ENCODE measurements at regions not wholly inside any gene's neighbourhood (a gene's known extent, or its start where the extent isn't known, plus 50 kb on each side); places are given as distances from the start of the nearest gene placed in this dataset.

DNA sequence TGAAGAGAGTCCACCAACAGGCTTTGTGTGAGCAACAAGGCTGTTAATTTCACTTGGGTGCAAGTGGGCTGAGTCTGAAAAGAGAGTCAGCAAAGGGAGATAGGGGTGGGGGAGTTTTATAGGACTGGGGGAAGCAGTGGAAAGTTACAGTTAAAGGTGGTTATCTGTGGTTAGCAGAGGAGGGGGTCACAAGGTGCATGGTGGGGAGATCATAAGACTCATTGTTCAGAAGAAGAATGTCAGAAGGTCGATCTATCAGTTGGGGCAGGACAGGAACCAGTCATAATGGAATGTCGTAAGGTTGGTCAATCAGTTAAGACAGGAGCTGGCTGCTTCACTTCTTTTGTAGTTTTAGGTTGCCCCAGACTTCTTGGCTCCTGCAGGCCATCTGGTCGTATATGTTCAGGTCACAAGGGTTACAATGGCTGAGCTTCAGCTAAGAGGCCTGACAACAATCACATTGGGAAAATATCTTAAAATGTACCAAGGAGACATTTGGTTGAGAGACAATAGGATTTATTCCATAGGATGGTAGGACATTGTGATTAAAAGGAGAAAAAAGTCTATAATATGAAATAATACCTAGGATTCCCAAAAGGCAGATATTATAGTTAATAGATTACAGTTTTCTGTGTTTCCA, 356.4 kb downstream of the ANKRD7 start:
- DNase-seq: no peak

DNA sequence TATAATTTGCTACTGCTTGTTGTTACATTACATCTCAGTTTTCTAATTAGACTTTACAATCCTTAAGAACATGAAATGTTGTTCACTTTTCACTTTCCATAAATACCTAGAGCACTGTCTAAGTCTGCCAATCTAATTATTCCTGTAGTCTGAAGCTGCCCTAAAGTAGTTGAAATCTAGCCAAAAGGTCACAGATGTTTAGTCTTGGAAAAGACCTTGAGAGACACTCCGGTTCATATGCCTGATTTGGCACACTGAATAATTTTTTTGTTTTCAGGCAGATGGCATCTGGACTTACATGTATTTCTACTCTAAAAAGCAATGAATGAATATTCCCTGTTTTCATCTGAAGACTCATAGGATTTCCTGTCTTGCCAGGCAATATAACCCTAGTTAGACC, 359.1 kb downstream of the ANKRD7 start:
- no peak for DNase-seq

DNA sequence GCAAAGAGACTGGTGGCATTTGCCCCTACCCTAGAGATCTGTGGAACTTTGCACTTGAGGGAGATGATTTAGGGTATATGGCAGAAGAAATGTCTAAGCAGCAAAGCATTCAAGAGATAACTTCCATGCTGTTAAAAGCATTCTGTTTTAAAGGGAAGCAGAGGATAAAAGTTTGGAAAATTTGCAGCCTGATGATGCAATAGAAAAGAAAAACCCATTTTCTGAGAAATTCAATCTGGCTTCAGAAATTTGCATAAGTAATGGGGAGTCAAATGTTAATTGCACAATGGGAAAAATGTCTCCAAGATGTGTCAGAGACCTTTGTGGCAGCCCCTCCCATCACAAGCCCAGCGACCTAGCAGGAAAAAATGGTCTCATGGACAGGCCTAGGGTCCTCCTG, 361.7 kb downstream of the ANKRD7 start:
- DNase-seq: no peak

- no peak for DNase-seq
Observed at GRCh38 chr7:118590107-118590506, 365.6 kb downstream of the ANKRD7 start.

DNA sequence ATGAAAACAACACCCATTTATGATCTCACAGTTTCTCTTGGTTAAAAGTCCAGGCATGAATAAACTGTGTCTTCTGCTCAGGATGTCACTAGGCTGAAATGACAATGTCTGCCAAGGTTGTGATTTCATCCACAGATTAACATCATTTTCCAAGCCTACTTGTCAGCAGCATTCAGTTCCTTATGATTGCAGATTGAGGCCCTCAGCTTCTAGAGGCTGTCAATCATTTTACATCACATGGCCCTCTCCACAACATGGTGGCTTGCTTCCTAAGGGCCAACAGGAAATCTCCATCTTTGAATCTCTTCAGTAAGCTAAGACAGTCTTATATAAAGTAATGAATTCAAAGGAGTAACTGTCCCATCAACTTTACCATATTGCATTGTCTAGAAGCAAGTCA, 377.6 kb downstream of the ANKRD7 start:
- DNase-seq: no peak

GRCh38 chr7:118606602-118607001, 382.1 kb downstream of the ANKRD7 start:
- no peak for DNase-seq

DNA sequence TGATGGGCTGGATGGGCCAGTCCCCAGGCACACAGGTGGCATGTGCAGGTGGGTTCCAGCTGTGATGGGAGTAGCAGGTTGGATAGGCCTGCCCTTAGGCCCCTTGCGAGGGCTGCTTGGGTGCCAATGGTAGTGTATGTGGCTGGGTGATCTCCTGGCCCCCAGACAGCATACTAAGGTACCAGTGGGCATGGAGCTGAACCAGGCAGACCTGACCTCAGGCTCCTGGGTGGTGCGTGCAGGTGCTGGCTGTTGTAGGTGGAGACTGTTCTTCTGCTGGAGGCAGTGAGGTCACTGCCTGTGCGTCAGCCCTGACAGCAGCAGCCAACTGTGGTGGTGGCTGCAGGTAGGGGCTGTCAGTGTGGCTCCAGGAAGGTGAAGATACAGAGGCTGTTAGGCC, 384.7 kb downstream of the ANKRD7 start:
- no peak for DNase-seq

DNA sequence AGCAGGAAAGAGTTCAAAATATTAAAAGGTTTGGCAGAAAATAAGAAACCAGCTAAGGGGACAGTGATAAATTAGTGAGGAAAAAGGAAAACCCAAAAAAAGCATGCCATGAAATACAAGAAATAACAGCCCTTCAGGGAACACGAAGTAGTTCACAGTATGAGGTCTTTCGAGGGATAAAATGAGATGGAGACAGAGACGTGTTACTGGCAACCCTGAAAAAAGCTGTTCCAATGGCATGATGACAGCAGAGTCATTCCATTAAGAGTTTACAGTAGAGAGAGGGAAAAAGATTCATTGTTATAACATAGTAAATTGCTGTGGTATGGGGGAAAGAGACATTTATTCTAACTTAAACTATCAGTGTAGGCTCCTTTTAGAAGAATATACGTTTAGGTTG, 391.2 kb downstream of the ANKRD7 start:
- no peak for DNase-seq

DNA sequence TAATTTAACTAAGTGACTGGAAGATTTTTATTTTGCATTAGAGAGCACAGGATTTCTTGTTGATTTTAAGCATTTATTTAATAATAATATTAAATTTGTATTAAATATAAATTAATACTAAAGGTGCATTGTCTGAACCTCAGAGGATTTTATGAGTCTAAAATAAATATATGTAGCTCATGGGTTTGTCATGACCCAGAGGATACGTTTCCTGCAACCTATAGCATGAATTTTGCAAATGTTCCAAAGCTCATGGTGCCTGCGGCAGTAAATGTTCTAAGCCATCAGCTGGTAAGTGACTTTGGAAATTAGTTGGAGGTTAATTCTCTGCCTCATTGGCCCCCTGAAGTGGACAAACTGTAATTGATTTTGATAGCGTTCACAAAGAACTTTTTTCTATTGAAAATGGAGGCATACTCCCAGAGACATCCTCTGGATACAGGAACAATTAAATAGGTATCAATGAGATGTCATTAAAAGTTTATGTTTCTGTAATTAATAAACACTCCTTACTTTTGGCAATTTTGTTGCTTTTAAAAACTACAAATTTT, 397.4 kb downstream of the ANKRD7 start:
- DNase-seq: no peak

GRCh38 chr7:118626739-118627138, 402.2 kb downstream of the ANKRD7 start:
- DNase-seq: no peak

GRCh38 chr7:118627467-118627866, 403.0 kb downstream of the ANKRD7 start:
- no peak for DNase-seq

- DNase-seq: no peak
Observed at GRCh38 chr7:118629898-118630438, 405.5 kb downstream of the ANKRD7 start.

- DNase-seq: no peak
Observed at GRCh38 chr7:118642396-118642795, 417.9 kb downstream of the ANKRD7 start.

GRCh38 chr7:118644346-118644745, 419.8 kb downstream of the ANKRD7 start:
- no peak for DNase-seq

DNA sequence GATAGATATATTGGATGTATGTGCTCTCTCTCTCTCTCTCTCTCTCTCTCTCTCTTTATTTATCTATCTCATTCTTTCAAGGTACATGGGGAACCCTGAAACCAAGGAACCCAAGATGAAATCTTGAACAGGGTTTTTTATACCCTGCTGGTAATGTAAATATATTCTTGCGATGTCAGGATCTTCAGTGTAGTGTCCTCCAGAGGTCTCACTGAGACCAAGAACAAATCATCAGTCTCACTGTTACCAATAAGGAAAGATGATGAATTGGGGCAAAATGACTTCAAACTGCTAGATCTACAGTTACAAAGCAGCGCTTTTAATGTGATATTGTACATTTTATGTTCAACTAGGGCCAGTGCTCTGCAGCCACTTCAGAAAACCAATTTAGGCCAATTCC, 423.5 kb downstream of the ANKRD7 start:
- DNase-seq: no peak

DNA sequence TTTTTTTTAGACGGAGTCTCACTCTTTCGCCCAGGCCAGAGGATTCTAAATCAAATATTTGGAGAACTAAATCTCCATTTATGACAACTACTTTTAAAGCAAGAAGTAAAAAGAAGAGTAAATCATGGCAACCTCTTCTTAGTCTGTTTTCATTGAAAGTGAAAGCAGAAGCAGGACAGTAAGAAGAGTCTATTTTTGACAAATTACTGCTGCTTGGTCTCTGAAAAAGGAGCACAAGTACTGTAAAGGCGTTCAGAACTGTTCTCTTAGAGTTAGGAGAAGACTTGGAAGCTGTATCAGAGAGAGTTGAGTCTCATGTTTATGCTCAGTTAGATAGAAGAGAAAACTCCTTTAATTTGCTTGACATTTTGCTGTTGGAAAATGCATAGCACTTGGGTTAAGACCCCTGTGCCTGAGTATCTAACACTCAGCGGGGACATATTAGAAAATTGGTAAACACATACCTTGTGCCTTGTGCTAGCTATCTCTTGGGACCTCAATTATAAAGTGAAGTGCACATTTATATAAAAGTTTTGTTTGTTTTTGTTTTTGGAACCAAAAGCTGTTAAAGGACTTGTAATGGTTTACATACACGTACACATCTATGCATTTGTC, 433.0 kb downstream of the ANKRD7 start:
- no peak for DNase-seq

DNA sequence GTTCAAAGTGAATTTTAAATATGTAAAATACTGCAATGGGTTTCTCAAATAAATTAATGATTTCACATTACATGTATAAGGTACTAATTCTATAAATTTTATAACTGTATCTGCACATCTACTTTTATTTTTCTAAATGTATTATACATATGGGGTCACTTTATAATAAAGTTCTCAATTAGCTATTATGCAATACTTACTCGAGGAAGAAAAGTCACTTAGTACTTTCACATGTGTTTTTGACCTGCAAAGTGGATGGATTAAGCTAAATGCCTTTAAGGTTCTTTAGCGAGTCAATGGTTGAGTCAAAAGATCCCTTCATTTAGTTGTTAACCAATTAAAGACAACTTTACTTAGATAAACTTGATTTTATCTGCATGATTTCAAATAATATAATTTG, 437.8 kb downstream of the ANKRD7 start:
- no peak for DNase-seq

GRCh38 chr7:118664498-118664897, 440.0 kb downstream of the ANKRD7 start:
- no peak for DNase-seq

DNA sequence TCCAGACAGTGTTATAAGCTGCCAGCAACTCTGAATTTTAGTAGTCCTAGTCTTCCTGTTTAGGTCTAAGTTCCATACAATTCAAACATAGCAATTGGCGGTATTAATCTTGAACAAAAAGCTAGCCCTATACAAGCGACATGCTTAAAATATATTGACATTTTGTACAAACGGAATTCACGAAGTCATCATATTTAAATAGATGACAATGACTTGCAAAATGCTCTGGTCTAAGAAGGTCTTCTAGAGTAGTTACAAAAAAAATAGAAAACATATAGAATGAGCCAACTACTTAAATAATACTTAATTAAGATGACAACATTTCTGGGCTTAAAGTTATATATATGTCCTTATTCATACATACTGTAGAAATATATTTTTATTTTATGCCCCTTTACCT, 446.6 kb downstream of the ANKRD7 start:
- DNase-seq: no peak

DNA sequence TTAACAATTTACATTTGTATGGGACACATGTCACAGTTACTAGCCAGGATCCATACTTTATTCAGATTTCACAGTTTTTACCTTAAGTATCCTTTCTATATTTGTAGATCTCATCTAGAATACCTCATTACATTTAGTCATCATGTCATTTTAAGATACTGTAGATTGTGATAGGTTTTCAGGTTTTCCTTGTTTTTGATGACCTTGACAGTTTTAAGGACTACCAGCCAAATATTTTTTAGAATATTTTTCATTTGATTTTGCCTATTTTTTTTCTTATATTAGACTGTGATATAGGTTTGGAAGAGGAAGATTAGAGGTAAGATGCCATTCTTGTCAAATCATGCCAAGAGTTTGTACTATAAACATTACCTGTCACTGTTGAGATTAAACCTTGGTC, 460.3 kb downstream of the ANKRD7 start:
- no peak for DNase-seq

GRCh38 chr7:118689403-118689802, 464.9 kb downstream of the ANKRD7 start:
- DNase-seq: no peak

GRCh38 chr7:118696879-118697278, 472.4 kb downstream of the ANKRD7 start:
- no peak for DNase-seq

GRCh38 chr7:118699222-118699621, 474.7 kb downstream of the ANKRD7 start:
- DNase-seq: no peak

GRCh38 chr7:118708741-118709140, 484.2 kb downstream of the ANKRD7 start:
- DNase-seq: no peak

GRCh38 chr7:118711688-118712087, 487.2 kb downstream of the ANKRD7 start:
- no peak for DNase-seq

Measured in stimulated activated CD4-positive, alpha-beta T cell treated with anti-CD3 and anti-CD28 coated beads, Interleukin-1b, Interleukin-23, amount 100 ng/mL, for 48 hours (primary cell).